Activated B cell treated with CpG ODN at 0.5 μM for 24 hours (primary cell): ENCODE measurements at regions not wholly inside any gene's neighbourhood (a gene's known extent, or its start where the extent isn't known, plus 50 kb on each side); places are given as distances from the start of the nearest gene placed in this dataset.

ENCODE experiments used
- ATAC-seq: fragments of 200-7000 bp; cut with Tn5 transposase; one replicate; pipeline ENCODE4 v1.10.0; 2021; ENCODE audit warnings: low read depth, mild to moderate bottlenecking, moderate library complexity
- CTCF ChIA-PET: fragments of 350-600 bp; sonication (Branson Sonifier 250); formaldehyde crosslinking; loops from one replicate; lab custom pipeline; 2021; ENCODE audit warnings: antibody characterized with exemption; lab: Charles Lee
- POLR2A ChIA-PET: fragments of 350-600 bp; sonication (Branson Sonifier 250); formaldehyde crosslinking; loops from one replicate; lab custom pipeline; 2021; ENCODE audit warnings: antibody characterized with exemption; lab: Charles Lee
- DNase-seq: peaks from one replicate; pipeline ENCODE4 v3.0.0; 2022
- H3K27ac Mint-ChIP-seq: one replicate; pipeline ENCODE4 v1.8.0; 2020; ENCODE audit warnings: mixed read lengths
- H3K27me3 Mint-ChIP-seq: one replicate; pipeline ENCODE4 v1.8.0; 2021; ENCODE audit warnings: mixed read lengths
- H3K36me3 Mint-ChIP-seq: one replicate; pipeline ENCODE4 v1.8.0; 2021; ENCODE audit warnings: low read depth, mixed read lengths
- H3K4me1 Mint-ChIP-seq: one replicate; pipeline ENCODE4 v1.8.0; 2021; ENCODE audit warnings: mixed read lengths
- H3K4me3 Mint-ChIP-seq: one replicate; pipeline ENCODE4 v1.8.0; 2020; ENCODE audit warnings: mild to moderate bottlenecking, mixed read lengths
- H3K9me3 Mint-ChIP-seq: one replicate; pipeline ENCODE4 v1.8.0; 2020; ENCODE audit warnings: mixed read lengths
- intact Hi-C: fragments of 100-400 bp; cut with micrococcal nuclease; formaldehyde crosslinking; loops from one replicate; pipeline ENCODE4 v1.15.1; 2024
- TF ChIP-seq, protein P1 (sequence below): fragments of 200-600 bp; IDR thresholded peaks from one replicate; pipeline ENCODE4 v1.8.0; 2022; ENCODE audit warnings: antibody characterized with exemption, mild to moderate bottlenecking

DNA sequence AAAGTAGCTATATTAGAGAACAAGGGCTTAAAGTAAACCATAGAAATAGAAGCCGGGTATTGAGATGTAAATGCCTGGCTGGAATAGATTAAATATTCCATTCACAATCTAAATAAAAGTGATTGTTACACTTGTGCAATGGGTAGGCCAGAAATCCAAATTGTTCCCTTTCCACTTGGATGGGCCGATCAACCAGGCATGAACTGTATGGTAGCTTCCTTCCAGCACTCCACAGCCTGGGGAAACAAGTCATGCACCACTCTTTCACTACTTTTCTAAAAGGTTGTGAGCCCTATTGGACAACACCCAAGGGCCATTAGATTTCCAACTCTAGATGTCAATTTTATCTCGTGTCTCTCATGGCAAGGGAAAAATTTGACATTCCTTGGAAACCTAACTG lies 407.3 kb upstream of the HSFY2 start:
- DNase-seq (no peak), ATAC-seq (no peak)
- H3K4me1 Mint-ChIP-seq, result no peaks in the 10 kb centered on the region
- no peak overlapping the region for H3K4me3 Mint-ChIP-seq
- ChIA-PET POLR2A (no interaction called here), CTCF (no interaction called here)
- peaks cover 10% of the 10 kb centered on the region for H3K9me3 Mint-ChIP-seq
- H3K27ac Mint-ChIP-seq, result no peak overlapping the region
- no peaks in the 10 kb centered on the region for H3K27me3 Mint-ChIP-seq
- intact Hi-C loops, result no loop called here
- TF ChIP-seq, protein P1, sequence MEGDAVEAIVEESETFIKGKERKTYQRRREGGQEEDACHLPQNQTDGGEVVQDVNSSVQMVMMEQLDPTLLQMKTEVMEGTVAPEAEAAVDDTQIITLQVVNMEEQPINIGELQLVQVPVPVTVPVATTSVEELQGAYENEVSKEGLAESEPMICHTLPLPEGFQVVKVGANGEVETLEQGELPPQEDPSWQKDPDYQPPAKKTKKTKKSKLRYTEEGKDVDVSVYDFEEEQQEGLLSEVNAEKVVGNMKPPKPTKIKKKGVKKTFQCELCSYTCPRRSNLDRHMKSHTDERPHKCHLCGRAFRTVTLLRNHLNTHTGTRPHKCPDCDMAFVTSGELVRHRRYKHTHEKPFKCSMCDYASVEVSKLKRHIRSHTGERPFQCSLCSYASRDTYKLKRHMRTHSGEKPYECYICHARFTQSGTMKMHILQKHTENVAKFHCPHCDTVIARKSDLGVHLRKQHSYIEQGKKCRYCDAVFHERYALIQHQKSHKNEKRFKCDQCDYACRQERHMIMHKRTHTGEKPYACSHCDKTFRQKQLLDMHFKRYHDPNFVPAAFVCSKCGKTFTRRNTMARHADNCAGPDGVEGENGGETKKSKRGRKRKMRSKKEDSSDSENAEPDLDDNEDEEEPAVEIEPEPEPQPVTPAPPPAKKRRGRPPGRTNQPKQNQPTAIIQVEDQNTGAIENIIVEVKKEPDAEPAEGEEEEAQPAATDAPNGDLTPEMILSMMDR, result no peak
- H3K36me3 Mint-ChIP-seq, result no peaks in the 10 kb centered on the region

DNA sequence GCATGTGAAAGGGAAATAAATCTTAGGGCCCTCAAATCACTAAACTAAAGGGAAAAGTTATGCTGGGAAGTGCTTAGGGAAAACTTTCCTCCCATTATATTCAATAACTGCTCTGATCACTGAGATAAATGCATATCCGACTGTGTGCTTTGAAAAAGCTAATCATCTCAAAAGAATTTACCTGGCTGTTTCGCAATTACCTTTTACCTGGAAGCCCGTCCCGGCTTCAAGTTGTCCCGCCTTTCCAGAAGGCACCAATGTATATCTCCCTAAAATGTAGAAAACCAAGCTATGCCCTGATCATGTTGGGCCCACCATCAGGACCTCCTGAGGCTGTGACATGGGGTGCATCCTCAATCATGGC lies 394.6 kb upstream of the HSFY2 start:
- DNase-seq (no peak), ATAC-seq (no peak)
- POLR2A ChIA-PET, result no interaction called here
- Mint-ChIP-seq H3K36me3 (no peaks in the 10 kb centered on the region), H3K4me3 (no peak overlapping the region), H3K27ac (no peak overlapping the region), H3K27me3 (no peaks in the 10 kb centered on the region), H3K9me3 (no peaks in the 10 kb centered on the region), H3K4me1 (no peaks in the 10 kb centered on the region)
- intact Hi-C loops, result no loop called here
- CTCF ChIA-PET, result no interaction called here
- TF ChIP-seq, protein P1, result no peak

DNA sequence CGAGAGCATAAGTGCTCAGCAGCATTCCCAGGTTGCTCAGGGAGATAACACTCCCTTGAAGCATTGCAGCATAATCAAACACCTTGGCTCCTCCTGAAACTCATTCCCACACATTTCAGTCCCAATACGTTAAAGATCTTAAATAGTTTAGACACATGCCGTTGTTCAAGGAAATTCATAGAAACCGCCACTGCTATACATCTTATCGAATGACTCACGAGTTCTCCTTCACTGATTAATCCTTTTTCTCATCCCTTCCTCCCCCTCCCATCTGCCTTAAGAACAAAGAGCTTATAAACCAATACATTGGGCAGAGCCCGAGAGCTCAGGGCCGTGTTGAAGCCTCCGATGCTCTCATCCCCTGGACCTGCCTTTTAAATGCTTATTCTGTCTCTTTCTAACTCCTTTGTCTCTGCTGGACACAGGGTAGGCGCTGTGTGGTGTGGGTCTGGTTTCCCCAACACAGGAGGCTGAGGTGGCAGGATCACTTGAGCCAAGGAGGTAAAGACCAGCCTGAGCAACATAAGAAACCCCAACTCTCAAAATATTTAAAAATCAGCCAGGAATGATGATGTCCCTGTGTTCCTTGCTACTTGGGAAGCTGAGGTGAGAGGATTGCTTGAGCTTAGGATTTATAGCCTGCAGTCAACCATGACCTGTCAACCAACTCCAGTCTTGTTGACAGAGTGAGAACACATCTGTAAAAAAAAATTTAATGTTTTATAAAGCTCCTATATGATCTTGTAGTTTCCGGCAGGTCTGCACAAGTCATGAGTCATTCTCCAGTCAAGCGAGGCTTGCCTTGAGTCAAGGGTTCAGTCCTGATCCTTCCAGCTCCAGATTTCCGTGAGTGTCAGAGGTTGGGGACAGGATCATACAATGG lies 394.0 kb upstream of the HSFY2 start:
- H3K36me3 Mint-ChIP-seq, result no peaks in the 10 kb centered on the region
- DNase-seq (no peak), ATAC-seq (no peak)
- H3K4me1 Mint-ChIP-seq, result no peaks in the 10 kb centered on the region
- intact Hi-C loops, result no loop called here
- no peaks in the 10 kb centered on the region for H3K27me3 Mint-ChIP-seq
- no peak overlapping the region for H3K27ac Mint-ChIP-seq
- CTCF ChIA-PET, result no interaction called here
- TF ChIP-seq, protein P1, result no peak
- H3K4me3 Mint-ChIP-seq, result no peak overlapping the region
- POLR2A ChIA-PET, result no interaction called here
- no peaks in the 10 kb centered on the region for H3K9me3 Mint-ChIP-seq

GRCh38 chrY:19148783-19149182 lies 375.2 kb upstream of the HSFY2 start:
- TF ChIP-seq, protein P1, result no peak
- CTCF ChIA-PET, result no interaction called here
- ATAC-seq (no peak), DNase-seq (no peak)
- H3K27me3 Mint-ChIP-seq, result no peaks in the 10 kb centered on the region
- no peak overlapping the region for H3K27ac Mint-ChIP-seq
- intact Hi-C loops, result no loop called here
- no peaks in the 10 kb centered on the region for H3K36me3 Mint-ChIP-seq
- H3K4me3 Mint-ChIP-seq, result no peak overlapping the region
- POLR2A ChIA-PET, result no interaction called here
- no peaks in the 10 kb centered on the region for H3K9me3 Mint-ChIP-seq
- no peaks in the 10 kb centered on the region for H3K4me1 Mint-ChIP-seq

- Mint-ChIP-seq H3K27me3 (no peaks in the 10 kb centered on the region), H3K27ac (no peak overlapping the region), H3K4me1 (no peaks in the 10 kb centered on the region), H3K4me3 (no peak overlapping the region), H3K9me3 (no peaks in the 10 kb centered on the region), H3K36me3 (no peaks in the 10 kb centered on the region)
- no peak for ATAC-seq
- TF ChIP-seq, protein P1, result no peak
- ChIA-PET POLR2A (no interaction called here), CTCF (no interaction called here)
- DNase-seq, result no peak
- intact Hi-C loops, result no loop called here
Measured at GRCh38 chrY:19146296-19146695, 372.8 kb upstream of the HSFY2 start.
